Mucosa of descending colon (tissue), 3 donors: ENCODE measurements at regions not wholly inside any gene's neighbourhood (a gene's known extent, or its start where the extent isn't known, plus 50 kb on each side); places are given as distances from the start of the nearest gene placed in this dataset.
"Not testable (repeated sequence)": the region's sequence is repeated elsewhere in the genome, so short reads cannot be mapped to it uniquely, and the experiment has no call there.

Experiments used
- ATAC-seq: fragments of 200-7000 bp; cut with Tn5 transposase; one replicate; pipeline ENCODE4 v1.9.1; 2020; ENCODE audit warnings: mild to moderate bottlenecking, moderate library complexity
- DNase-seq, 3 donors: peaks; one replicate each; pipeline ENCODE4 v3.0.0-alpha.2; 2020
- H3K36me3 ChIP-seq: fragments of 200-600 bp; one replicate; pipeline ENCODE4 v1.8.0; 2021; ENCODE audit warnings: low read depth, mild to moderate bottlenecking
- H3K4me1 ChIP-seq: fragments of 200-600 bp; one replicate; pipeline ENCODE4 v1.8.0; 2021; ENCODE audit warnings: low read depth, mild to moderate bottlenecking
- H3K4me3 ChIP-seq: fragments of 200-600 bp; one replicate; pipeline ENCODE4 v1.8.0; 2021; ENCODE audit warnings: mild to moderate bottlenecking
- H3K9me3 ChIP-seq: fragments of 200-600 bp; one replicate; pipeline ENCODE4 v1.8.0; 2021; ENCODE audit warnings: mild to moderate bottlenecking
- intact Hi-C, 2 donors: fragments of 100-400 bp; cut with DNase I in 1 of 2; cut with micrococcal nuclease in 1 of 2; formaldehyde crosslinking; loops; one replicate each; pipeline versions ENCODE4 v1.11.0 to v1.11.1; 2022; cut with DNase I, micrococcal nuclease
- TF ChIP-seq, protein P1 (sequence below): fragments of 200-600 bp; IDR thresholded peaks from one replicate; pipeline ENCODE4 v1.8.0; 2022; ENCODE audit warnings: antibody characterized with exemption, mild to moderate bottlenecking
- donor health status: DM: no; HTN: no; CAD: no; lungs with moderate emphysema.
- donor health status: DM: no; HTN: no; CAD: no.
- donor health status: DM: no; HTN: yes; CAD: no.

DNA sequence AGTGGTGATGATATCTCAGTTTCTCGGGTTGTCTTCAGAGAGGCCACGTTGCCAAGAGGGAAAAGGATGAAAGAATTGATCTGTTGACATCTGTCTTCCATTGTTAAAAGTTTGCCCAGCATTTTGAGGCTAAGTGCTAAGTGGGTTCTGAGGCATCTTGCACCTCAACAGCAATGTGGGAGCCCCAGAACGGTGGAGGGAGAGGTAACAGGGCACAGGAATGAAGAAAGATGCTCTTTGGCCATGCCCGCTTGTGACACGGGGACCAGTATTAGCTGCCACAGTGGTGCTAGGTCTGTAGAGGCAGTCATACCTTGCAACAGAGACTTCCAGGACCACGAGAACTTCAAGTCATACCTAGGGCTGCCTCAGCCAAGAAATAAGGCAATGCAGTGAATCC is 106.6 kb upstream of the NUPR2 start:
- no peak overlapping the region for H3K4me3 ChIP-seq
- TF ChIP-seq, protein P1, sequence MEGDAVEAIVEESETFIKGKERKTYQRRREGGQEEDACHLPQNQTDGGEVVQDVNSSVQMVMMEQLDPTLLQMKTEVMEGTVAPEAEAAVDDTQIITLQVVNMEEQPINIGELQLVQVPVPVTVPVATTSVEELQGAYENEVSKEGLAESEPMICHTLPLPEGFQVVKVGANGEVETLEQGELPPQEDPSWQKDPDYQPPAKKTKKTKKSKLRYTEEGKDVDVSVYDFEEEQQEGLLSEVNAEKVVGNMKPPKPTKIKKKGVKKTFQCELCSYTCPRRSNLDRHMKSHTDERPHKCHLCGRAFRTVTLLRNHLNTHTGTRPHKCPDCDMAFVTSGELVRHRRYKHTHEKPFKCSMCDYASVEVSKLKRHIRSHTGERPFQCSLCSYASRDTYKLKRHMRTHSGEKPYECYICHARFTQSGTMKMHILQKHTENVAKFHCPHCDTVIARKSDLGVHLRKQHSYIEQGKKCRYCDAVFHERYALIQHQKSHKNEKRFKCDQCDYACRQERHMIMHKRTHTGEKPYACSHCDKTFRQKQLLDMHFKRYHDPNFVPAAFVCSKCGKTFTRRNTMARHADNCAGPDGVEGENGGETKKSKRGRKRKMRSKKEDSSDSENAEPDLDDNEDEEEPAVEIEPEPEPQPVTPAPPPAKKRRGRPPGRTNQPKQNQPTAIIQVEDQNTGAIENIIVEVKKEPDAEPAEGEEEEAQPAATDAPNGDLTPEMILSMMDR: no peak
- intact Hi-C loops: no loop called here

DNA sequence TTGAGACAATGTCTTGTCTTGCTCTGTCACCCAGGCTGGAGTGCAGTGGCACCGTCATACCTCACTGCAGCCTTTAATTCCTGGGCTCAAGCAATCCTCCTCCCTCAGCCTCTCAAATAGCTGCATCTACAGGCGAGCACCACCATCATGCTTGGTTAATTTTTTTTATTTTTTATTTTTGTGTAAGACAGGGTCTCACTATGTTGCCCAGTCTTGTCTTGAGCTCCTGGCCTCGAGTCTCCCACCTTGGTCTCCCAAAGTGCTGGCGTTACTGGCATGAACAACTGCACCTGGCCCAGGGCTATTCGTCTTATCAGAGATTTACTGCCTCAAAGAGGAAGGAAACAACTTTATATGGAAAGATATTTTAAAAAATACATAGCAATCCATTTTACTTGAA is 102.8 kb upstream of the NUPR2 start:
- no peaks in the 10 kb centered on the region for H3K36me3 ChIP-seq
- DNase-seq (no peak), ATAC-seq (no peak)
- TF ChIP-seq, protein P1: no peak
- H3K4me3 ChIP-seq: no peak overlapping the region
- intact Hi-C loops: no loop called here
- no peaks in the 10 kb centered on the region for H3K4me1 ChIP-seq
- H3K9me3 ChIP-seq: peaks cover 42% of the 10 kb centered on the region

More for the DNA sequence above, 106.6 kb upstream of the NUPR2 start:
- Histone ChIP-seq H3K9me3 (peaks cover 15% of the 10 kb centered on the region), H3K36me3 (no peaks in the 10 kb centered on the region), H3K4me1 (no peaks in the 10 kb centered on the region)
- DNase-seq (no peak), ATAC-seq (no peak)

DNA sequence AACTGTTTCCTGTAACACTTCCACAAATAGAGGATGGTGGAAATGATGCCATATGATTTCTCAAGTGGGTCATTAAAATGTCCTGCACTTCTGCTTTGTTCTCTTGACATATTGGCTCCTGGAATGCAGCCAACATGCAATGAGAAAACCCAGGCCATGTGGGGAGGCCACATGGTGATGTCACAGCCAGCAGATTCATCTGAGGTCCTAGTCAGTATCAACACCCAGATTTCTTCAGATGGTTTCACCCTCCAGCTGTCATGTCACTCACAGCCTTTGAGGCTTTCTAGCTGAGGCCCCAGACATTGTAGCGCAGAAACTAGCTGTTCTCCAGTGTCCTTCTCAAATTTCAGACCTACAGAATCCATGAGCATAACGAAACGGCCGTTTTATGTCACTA is 102.3 kb upstream of the NUPR2 start:
- DNase-seq (no peak), ATAC-seq (no peak)
- H3K9me3 ChIP-seq: peaks cover 42% of the 10 kb centered on the region
- TF ChIP-seq, protein P1: no peak
- H3K4me1 ChIP-seq: no peaks in the 10 kb centered on the region
- intact Hi-C loops: no loop called here
- H3K36me3 ChIP-seq: no peaks in the 10 kb centered on the region
- H3K4me3 ChIP-seq: no peak overlapping the region

DNA sequence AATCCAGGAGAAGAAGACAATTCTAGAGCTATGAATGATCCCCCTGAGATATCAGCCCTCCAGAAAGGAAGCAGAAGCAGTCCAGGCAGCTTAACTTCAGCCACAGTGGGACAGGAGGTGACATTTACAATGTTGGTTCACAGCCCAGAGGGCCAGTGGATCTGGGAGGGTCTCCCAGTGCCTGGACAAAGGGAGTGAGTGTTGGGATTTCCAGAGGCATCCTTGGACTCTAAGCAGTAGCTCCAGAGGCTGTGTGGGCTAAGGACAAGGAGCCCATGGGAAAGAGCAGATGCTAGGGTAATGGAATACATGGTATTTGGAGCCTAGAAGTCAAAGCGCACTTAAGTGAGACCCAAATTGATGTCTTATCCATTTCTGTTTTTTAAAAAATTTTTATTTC is 97.4 kb upstream of the NUPR2 start:
- Histone ChIP-seq H3K9me3 (peaks cover 64% of the 10 kb centered on the region), H3K4me1 (no peaks in the 10 kb centered on the region)
- no peak for ATAC-seq

DNA sequence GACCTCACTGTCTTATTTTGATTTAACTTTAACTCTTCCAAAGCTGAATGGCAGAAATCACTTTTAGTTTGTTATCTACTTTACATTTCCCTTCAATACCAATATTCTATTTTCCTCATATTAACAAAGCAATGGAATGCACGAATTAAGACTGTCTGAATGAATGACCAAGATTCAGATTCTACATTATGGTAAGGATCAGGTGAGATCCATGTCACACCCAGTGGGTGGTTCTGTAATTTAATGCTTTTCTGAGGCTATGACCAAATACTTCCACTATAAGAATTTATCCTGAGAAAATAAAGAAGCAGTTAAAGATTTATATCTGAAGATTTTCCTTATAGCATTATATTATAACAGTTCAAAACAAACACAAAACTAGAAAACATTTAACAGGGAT is 90.2 kb upstream of the NUPR2 start:
- ATAC-seq: no peak
- intact Hi-C loops: no loop called here
- Histone ChIP-seq H3K4me1 (no peaks in the 10 kb centered on the region), H3K9me3 (peaks cover 32% of the 10 kb centered on the region), H3K36me3 (no peaks in the 10 kb centered on the region), H3K4me3 (no peak overlapping the region)
- DNase-seq: no peak
- TF ChIP-seq, protein P1: no peak

More for the DNA sequence above, 97.4 kb upstream of the NUPR2 start:
- TF ChIP-seq, protein P1: no peak
- H3K4me3 ChIP-seq: no peak overlapping the region
- DNase-seq: no peak
- intact Hi-C loops: no loop called here
- H3K36me3 ChIP-seq: no peaks in the 10 kb centered on the region

DNA sequence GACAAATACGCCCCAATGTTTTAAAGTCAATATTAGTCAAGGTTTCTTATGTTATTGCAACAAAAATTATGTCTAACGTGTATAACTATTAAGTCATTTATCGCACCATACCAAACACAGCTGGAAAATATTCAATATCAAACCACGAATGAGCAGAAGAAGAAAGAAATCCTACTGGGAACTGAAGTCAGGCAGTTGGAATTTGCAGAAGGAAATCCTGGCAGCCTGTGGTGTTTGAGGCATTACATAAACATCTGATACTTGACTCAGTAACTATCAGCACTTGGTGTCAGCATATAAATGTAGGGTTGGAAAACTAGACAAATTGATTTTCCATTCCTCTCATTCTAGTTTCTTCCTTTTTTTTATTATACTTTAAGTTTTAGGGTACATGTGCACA is 83.4 kb upstream of the NUPR2 start:
- intact Hi-C loops: no loop called here
- no peaks in the 10 kb centered on the region for H3K4me1 ChIP-seq
- peaks cover 29% of the 10 kb centered on the region for H3K9me3 ChIP-seq
- DNase-seq (no peak), ATAC-seq (no peak)
- no peaks in the 10 kb centered on the region for H3K36me3 ChIP-seq
- H3K4me3 ChIP-seq: no peak overlapping the region
- TF ChIP-seq, protein P1: no peak

DNA sequence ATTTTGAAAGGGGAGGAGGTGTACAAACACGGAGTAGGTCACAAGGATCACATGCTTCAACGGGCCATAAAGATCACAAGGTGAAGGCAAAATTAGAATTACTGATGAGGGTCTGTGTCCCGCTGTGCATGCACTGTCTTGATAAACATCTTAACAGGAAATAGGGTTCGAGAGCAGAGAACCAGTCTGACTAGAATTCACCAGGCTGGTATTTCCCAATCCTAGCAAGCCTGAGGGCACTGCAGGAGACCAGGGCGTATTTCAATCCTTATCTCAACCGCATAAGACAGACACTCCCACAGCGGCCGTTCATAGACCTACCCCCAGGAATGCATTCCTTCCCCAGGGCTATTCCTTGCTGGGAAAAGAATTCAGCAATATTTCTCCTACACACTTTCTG is 80.0 kb upstream of the NUPR2 start:
- intact Hi-C loops, ATAC-seq: not testable (repeated sequence)

More for the DNA sequence above, 80.0 kb upstream of the NUPR2 start:
- H3K4me1 ChIP-seq, H3K36me3 ChIP-seq, H3K4me3 ChIP-seq, DNase-seq: not testable (repeated sequence)
- H3K9me3 ChIP-seq: peaks cover 24% of the 10 kb centered on the region
